ENCODE measurements at regions not wholly inside any gene's neighbourhood (a gene's known extent, or its start where the extent isn't known, plus 50 kb on each side); places are given as distances from the start of the nearest gene placed in this dataset.

GRCh38 chr12:63404611-63405010, 253.6 kb upstream of the AVPR1A start:
- TF ChIP-seq JUN (IDR thresholded peaks at IDR 0.05; ENCODE audit: borderline replicate concordance, insufficient read depth, insufficient read length, low read depth) (no peak), FOS (IDR thresholded peaks at IDR 0.05; ENCODE audit: borderline replicate concordance, insufficient read depth, low read length) (no peak), MAX (IDR thresholded peaks at IDR 0.05; ENCODE audit: insufficient read depth, insufficient read length) (no peak)
- no peaks in the 10 kb centered on the region for H3K9me1 ChIP-seq (replicated peaks; ENCODE audit: control insufficient read depth, extremely low read depth, insufficient read depth, low read length)
- no peak overlapping the region for H3K27ac ChIP-seq (ENCODE audit: insufficient read depth, low read depth, low read length)
- H3K27me3 ChIP-seq (ENCODE audit: control insufficient read depth in 2 of 2, insufficient read depth in 2 of 2, low read length in 2 of 2): no peaks in the 10 kb centered on the region
- POLR2A ChIA-PET: no interaction called here
- peaks cover 20% of the 10 kb centered on the region for H3K4me1 ChIP-seq (ENCODE audit: control insufficient read depth, extremely low read depth, insufficient read depth, low read length)
- H3K36me3 ChIP-seq (ENCODE audit: control insufficient read depth in 2 of 2, extremely low read depth in 1 of 2, insufficient read depth in 2 of 2, low read length in 2 of 2): no peaks in the 10 kb centered on the region
- H3K4me2 ChIP-seq (ENCODE audit: insufficient read depth, low read length): no peak overlapping the region
- no peak overlapping the region for H2AFZ ChIP-seq (ENCODE audit: low read depth, low read length)
- no peak for FAIRE-seq
- no peaks in the 10 kb centered on the region for H4K20me1 ChIP-seq (replicated peaks; ENCODE audit: control insufficient read depth, extremely low read depth, insufficient read depth, low read length)
- no peak overlapping the region for H3K9ac ChIP-seq (replicated peaks; ENCODE audit: extremely low read depth, insufficient read depth, low read length)
- H3K9me3 ChIP-seq (replicated peaks; ENCODE audit: control insufficient read depth, insufficient read depth, low read length): no peaks in the 10 kb centered on the region
- intact Hi-C loops (cut with micrococcal nuclease) (no loop called here), dilution Hi-C loops (cut with MboI; ENCODE audit: extremely low pct_ligation_motif_present, low sequenced_read_pairs) (no loop called here)
- no TSS peak for BruUV-seq (replicated peaks)
- CTCF ChIA-PET: no interaction called here
- no peaks in the 10 kb centered on the region for H3K79me2 ChIP-seq (ENCODE audit: control insufficient read depth, insufficient read depth, low read length)
- DNase-seq (ENCODE audit: low read depth, low spot score): no peak
- H3K4me3 ChIP-seq (replicated peaks in 1 of 3; ENCODE audit: insufficient read depth in 1 of 3, low read depth in 1 of 3, low read length in 3 of 3): no peak overlapping the region

- Histone ChIP-seq H3K4me1 (ENCODE audit: control insufficient read depth, extremely low read depth, insufficient read depth, low read length) (peaks cover 15% of the 10 kb centered on the region), H3K27me3 (ENCODE audit: control insufficient read depth in 2 of 2, insufficient read depth in 2 of 2, low read length in 2 of 2) (no peaks in the 10 kb centered on the region), H3K36me3 (ENCODE audit: control insufficient read depth in 2 of 2, extremely low read depth in 1 of 2, insufficient read depth in 2 of 2, low read length in 2 of 2) (no peaks in the 10 kb centered on the region), H4K20me1 (replicated peaks; ENCODE audit: control insufficient read depth, extremely low read depth, insufficient read depth, low read length) (no peaks in the 10 kb centered on the region), H3K79me2 (ENCODE audit: control insufficient read depth, insufficient read depth, low read length) (no peaks in the 10 kb centered on the region), H3K4me2 (ENCODE audit: insufficient read depth, low read length) (no peak overlapping the region), H2AFZ (ENCODE audit: low read depth, low read length) (no peak overlapping the region), H3K9ac (replicated peaks; ENCODE audit: extremely low read depth, insufficient read depth, low read length) (no peak overlapping the region), H3K4me3 (replicated peaks in 1 of 3; ENCODE audit: insufficient read depth in 1 of 3, low read depth in 1 of 3, low read length in 3 of 3) (no peak overlapping the region), H3K9me3 (replicated peaks; ENCODE audit: control insufficient read depth, insufficient read depth, low read length) (no peaks in the 10 kb centered on the region), H3K9me1 (replicated peaks; ENCODE audit: control insufficient read depth, extremely low read depth, insufficient read depth, low read length) (no peaks in the 10 kb centered on the region), H3K27ac (ENCODE audit: insufficient read depth, low read depth, low read length) (no peak overlapping the region)
- no peak for TF ChIP-seq POLR2AphosphoS5 (IDR thresholded peaks at IDR 0.05; ENCODE audit: insufficient read depth, low read depth, low read length)
- no peak for TF ChIP-seq GATA2 (IDR thresholded peaks at IDR 0.05; ENCODE audit: insufficient read depth, insufficient read length, low read depth, low read length)
- no peak for TF ChIP-seq EZH2 (IDR thresholded peaks at IDR 0.05; ENCODE audit: borderline replicate concordance, low read depth, low read length, severe bottlenecking)
- no peak for TF ChIP-seq JUN (IDR thresholded peaks at IDR 0.05; ENCODE audit: borderline replicate concordance, insufficient read depth, insufficient read length, low read depth)
- no peak for TF ChIP-seq MAX (IDR thresholded peaks at IDR 0.05; ENCODE audit: insufficient read depth, insufficient read length)
- no peak for TF ChIP-seq POLR2A (IDR thresholded peaks at IDR 0.05; ENCODE audit: low read depth, low read length)
- no peak for TF ChIP-seq CTCF (IDR thresholded peaks at IDR 0.05; ENCODE audit: extremely low read depth in 1 of 2, insufficient read depth in 1 of 2, low read depth in 1 of 2, low read length in 2 of 2)
- no peak for TF ChIP-seq MYC (IDR thresholded peaks at IDR 0.05; ENCODE audit: low read depth, low read length)
- TF ChIP-seq FOS (IDR thresholded peaks at IDR 0.05; ENCODE audit: borderline replicate concordance, insufficient read depth, low read length): no peak
- DNase-seq (ENCODE audit: low read depth, low spot score) (no peak), FAIRE-seq (no peak)
- no TSS peak for BruUV-seq (replicated peaks)
- intact Hi-C loops (cut with micrococcal nuclease): no loop called here
- ChIA-PET POLR2A (no interaction called here), CTCF (no interaction called here)
- dilution Hi-C loops (cut with MboI; ENCODE audit: extremely low pct_ligation_motif_present, low sequenced_read_pairs): no loop called here
These were observed 252.3 kb upstream of the AVPR1A start for GRCh38 chr12:63403256-63403655.

Measured in endothelial cell of umbilical vein (primary cell).